ENCODE measurements at regions not wholly inside any gene's neighbourhood (a gene's known extent, or its start where the extent isn't known, plus 50 kb on each side); places are given as distances from the start of the nearest gene placed in this dataset.

DNA sequence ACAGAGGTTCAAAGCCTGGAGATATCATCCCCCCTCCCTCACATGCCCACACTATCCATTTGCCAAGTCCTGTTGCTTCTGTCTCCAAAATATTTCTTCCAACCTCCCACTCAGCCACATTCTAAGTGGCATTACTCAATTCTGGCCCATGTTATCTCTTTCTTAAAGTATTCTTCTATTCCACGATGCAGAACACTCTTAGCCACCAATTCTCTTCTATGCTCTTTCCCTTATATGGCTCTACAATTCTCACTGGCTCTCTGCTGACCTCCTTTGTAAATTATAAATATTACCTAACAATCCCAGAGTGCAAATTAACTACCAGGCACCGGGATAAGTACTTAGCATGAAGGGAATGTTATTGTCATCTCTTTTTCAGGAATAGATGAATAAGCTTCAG lies 82.4 kb downstream of the KCNJ2 start:
- Histone ChIP-seq H3K4me1 (ENCODE audit: control insufficient read depth in 4 of 4, insufficient read depth in 4 of 4, low read length in 3 of 4) (no peaks in the 10 kb centered on the region), H3K27me3 (ENCODE audit: control insufficient read depth in 4 of 4, insufficient read depth in 4 of 4, low read length in 3 of 4) (peaks cover 0 to 11% (median 0%) of the 10 kb centered on the region in 4 donors), H3K36me3 (ENCODE audit: control insufficient read depth in 4 of 4, insufficient read depth in 3 of 4, low read depth in 1 of 4, low read length in 3 of 4) (no peaks in the 10 kb centered on the region), H3K9me3 (ENCODE audit: control insufficient read depth in 4 of 4, low read length in 3 of 4) (peaks cover 0 to 2% (median 0%) of the 10 kb centered on the region in 4 donors), H3K4me3 (ENCODE audit: low read depth in 1 of 3, low read length in 3 of 3) (no peak overlapping the region), H3K9ac (ENCODE audit: low read depth in 1 of 2, low read length in 2 of 2) (no peak overlapping the region), H3K27ac (ENCODE audit: low read depth in 1 of 2, low read length in 2 of 2) (no peak overlapping the region)
- TF ChIP-seq FOXA1 (IDR thresholded peaks at IDR 0.05) (no peak), RAD21 (IDR thresholded peaks at IDR 0.05) (no peak), HNF4G (IDR thresholded peaks at IDR 0.05) (no peak), FOXA2 (IDR thresholded peaks at IDR 0.05) (no peak), JUND (IDR thresholded peaks at IDR 0.05) (no peak), SP1 (IDR thresholded peaks at IDR 0.05) (no peak)
- TF ChIP-seq, protein P1, sequence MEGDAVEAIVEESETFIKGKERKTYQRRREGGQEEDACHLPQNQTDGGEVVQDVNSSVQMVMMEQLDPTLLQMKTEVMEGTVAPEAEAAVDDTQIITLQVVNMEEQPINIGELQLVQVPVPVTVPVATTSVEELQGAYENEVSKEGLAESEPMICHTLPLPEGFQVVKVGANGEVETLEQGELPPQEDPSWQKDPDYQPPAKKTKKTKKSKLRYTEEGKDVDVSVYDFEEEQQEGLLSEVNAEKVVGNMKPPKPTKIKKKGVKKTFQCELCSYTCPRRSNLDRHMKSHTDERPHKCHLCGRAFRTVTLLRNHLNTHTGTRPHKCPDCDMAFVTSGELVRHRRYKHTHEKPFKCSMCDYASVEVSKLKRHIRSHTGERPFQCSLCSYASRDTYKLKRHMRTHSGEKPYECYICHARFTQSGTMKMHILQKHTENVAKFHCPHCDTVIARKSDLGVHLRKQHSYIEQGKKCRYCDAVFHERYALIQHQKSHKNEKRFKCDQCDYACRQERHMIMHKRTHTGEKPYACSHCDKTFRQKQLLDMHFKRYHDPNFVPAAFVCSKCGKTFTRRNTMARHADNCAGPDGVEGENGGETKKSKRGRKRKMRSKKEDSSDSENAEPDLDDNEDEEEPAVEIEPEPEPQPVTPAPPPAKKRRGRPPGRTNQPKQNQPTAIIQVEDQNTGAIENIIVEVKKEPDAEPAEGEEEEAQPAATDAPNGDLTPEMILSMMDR (IDR thresholded peaks at IDR 0.05; ENCODE audit: low read depth, low read length, missing input control), result no peak
- TF ChIP-seq, protein P2, sequence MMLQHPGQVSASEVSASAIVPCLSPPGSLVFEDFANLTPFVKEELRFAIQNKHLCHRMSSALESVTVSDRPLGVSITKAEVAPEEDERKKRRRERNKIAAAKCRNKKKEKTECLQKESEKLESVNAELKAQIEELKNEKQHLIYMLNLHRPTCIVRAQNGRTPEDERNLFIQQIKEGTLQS (IDR thresholded peaks at IDR 0.05), result no peak
- TF ChIP-seq, protein P3, sequence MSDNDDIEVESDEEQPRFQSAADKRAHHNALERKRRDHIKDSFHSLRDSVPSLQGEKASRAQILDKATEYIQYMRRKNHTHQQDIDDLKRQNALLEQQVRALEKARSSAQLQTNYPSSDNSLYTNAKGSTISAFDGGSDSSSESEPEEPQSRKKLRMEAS (IDR thresholded peaks at IDR 0.05), result no peak
- DNase-seq (ENCODE audit: low spot score), result no peak
- 75% methylated on average over 2 of the region's 2 CpGs for WGBS

DNA sequence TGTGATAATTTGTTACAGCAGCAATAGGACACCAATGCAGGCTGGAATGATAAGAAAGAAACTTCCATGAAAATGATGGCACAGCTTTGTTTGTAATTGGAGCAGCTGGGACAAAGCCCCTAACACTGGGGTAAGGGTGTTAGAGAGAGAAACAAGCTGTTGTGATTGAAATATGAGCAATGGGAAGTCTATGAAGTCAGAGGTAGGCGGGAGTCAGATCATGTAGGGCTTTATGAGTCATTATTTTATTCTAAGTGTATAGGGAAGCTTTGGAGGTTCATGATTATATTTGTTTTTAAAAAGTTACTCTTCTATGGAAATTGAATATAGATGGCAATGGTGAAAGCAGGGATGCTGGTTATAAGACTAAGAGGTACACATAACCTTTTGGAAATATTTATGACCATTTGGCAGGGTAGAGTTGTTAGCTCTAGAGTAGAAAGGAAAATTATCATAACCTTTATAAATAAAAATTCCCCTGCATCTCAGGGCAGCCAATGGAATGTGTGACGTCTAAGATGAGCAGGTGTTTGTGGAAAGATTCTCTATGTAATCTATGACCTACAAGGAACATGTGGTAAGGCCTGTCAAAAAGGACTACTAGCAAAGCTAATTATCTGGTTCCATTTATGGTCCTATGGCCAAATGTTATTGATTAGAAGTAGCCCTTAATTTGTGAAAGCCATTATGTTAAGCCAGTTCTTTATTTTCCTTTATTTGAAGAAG lies 85.6 kb downstream of the KCNJ2 start:
- no peak overlapping the region for H3K27ac ChIP-seq (ENCODE audit: low read depth in 1 of 2, low read length in 2 of 2)
- no peaks in the 10 kb centered on the region for H3K4me1 ChIP-seq (ENCODE audit: control insufficient read depth in 4 of 4, insufficient read depth in 4 of 4, low read length in 3 of 4)
- no peak for DNase-seq (ENCODE audit: low spot score)
- no peak overlapping the region for H3K4me3 ChIP-seq (ENCODE audit: low read depth in 1 of 3, low read length in 3 of 3)
- TF ChIP-seq, protein P4, sequence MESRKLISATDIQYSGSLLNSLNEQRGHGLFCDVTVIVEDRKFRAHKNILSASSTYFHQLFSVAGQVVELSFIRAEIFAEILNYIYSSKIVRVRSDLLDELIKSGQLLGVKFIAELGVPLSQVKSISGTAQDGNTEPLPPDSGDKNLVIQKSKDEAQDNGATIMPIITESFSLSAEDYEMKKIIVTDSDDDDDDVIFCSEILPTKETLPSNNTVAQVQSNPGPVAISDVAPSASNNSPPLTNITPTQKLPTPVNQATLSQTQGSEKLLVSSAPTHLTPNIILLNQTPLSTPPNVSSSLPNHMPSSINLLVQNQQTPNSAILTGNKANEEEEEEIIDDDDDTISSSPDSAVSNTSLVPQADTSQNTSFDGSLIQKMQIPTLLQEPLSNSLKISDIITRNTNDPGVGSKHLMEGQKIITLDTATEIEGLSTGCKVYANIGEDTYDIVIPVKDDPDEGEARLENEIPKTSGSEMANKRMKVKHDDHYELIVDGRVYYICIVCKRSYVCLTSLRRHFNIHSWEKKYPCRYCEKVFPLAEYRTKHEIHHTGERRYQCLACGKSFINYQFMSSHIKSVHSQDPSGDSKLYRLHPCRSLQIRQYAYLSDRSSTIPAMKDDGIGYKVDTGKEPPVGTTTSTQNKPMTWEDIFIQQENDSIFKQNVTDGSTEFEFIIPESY (IDR thresholded peaks at IDR 0.05), result no peak
- TF ChIP-seq NR2F2 (IDR thresholded peaks at IDR 0.05) (no peak), YY1 (IDR thresholded peaks at IDR 0.05) (no peak), RAD21 (IDR thresholded peaks at IDR 0.05) (no peak), GABPA (IDR thresholded peaks at IDR 0.05 in 1 of 2, conservative IDR thresholded peaks at IDR 0.05 in 1 of 2) (no peak), JUND (IDR thresholded peaks at IDR 0.05) (no peak), TAF1 (conservative IDR thresholded peaks at IDR 0.05) (no peak), HNF4G (IDR thresholded peaks at IDR 0.05) (no peak), FOXA1 (IDR thresholded peaks at IDR 0.05) (no peak), EGR1 (IDR thresholded peaks at IDR 0.05; ENCODE audit: low read depth in 2 of 2) (no peak), HNF4A (conservative IDR thresholded peaks at IDR 0.05) (no peak), RXRA (IDR thresholded peaks at IDR 0.05) (no peak), SP1 (IDR thresholded peaks at IDR 0.05) (no peak), FOXA2 (IDR thresholded peaks at IDR 0.05) (no peak)
- TF ChIP-seq, protein P2 (IDR thresholded peaks at IDR 0.05), result no peak
- TF ChIP-seq, protein P5, sequence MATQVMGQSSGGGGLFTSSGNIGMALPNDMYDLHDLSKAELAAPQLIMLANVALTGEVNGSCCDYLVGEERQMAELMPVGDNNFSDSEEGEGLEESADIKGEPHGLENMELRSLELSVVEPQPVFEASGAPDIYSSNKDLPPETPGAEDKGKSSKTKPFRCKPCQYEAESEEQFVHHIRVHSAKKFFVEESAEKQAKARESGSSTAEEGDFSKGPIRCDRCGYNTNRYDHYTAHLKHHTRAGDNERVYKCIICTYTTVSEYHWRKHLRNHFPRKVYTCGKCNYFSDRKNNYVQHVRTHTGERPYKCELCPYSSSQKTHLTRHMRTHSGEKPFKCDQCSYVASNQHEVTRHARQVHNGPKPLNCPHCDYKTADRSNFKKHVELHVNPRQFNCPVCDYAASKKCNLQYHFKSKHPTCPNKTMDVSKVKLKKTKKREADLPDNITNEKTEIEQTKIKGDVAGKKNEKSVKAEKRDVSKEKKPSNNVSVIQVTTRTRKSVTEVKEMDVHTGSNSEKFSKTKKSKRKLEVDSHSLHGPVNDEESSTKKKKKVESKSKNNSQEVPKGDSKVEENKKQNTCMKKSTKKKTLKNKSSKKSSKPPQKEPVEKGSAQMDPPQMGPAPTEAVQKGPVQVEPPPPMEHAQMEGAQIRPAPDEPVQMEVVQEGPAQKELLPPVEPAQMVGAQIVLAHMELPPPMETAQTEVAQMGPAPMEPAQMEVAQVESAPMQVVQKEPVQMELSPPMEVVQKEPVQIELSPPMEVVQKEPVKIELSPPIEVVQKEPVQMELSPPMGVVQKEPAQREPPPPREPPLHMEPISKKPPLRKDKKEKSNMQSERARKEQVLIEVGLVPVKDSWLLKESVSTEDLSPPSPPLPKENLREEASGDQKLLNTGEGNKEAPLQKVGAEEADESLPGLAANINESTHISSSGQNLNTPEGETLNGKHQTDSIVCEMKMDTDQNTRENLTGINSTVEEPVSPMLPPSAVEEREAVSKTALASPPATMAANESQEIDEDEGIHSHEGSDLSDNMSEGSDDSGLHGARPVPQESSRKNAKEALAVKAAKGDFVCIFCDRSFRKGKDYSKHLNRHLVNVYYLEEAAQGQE (IDR thresholded peaks at IDR 0.05), result no peak
- TF ChIP-seq, protein P3 (IDR thresholded peaks at IDR 0.05), result no peak
- TF ChIP-seq, protein P1 (IDR thresholded peaks at IDR 0.05; ENCODE audit: low read depth, low read length, missing input control), result no peak
- no peaks in the 10 kb centered on the region for H3K36me3 ChIP-seq (ENCODE audit: control insufficient read depth in 4 of 4, insufficient read depth in 3 of 4, low read depth in 1 of 4, low read length in 3 of 4)
- H3K27me3 ChIP-seq (ENCODE audit: control insufficient read depth in 4 of 4, insufficient read depth in 4 of 4, low read length in 3 of 4), result peaks cover 0 to 3% (median 0%) of the 10 kb centered on the region in 4 donors
- 72% methylated on average over 2 of the region's 2 CpGs for WGBS
- H3K9ac ChIP-seq (ENCODE audit: low read depth in 1 of 2, low read length in 2 of 2), result no peak overlapping the region
- peaks cover 0 to 2% (median 0%) of the 10 kb centered on the region in 4 donors for H3K9me3 ChIP-seq (ENCODE audit: control insufficient read depth in 4 of 4, low read length in 3 of 4)

Measured in liver (tissue), 8 donors.